Fibroblast of skin of left biceps (primary cell): ENCODE measurements at regions not wholly inside any gene's neighbourhood (a gene's known extent, or its start where the extent isn't known, plus 50 kb on each side); places are given as distances from the start of the nearest gene placed in this dataset.
"Not testable (repeated sequence)": the region's sequence is repeated elsewhere in the genome, so short reads cannot be mapped to it uniquely, and the experiment has no call there.

Experiments used
- DNase-seq, 2 experiments: peaks; one replicate each; pipeline ENCODE4 v3.0.0-alpha.2; 2013; ENCODE audit warnings: low read depth in 2 of 2

DNA sequence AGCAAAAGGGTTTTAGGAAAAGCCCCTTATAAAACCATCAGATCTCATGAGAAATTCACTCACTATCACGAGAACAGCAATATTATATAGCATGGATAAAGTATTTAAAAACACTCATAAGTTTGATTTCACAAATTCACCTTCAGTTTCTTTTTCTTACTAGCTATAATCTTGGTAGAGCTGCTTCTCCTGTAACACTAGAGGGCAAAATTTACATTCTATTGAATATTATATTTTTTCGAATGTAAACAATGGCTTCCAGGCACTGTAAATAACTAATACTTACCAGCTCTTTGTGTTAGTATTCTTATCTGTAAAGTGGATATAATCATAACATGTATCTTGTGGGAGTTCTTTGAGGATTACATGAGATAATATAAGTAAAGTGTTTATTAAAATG, 259.6 kb downstream of the CCER1 start:
- no peak for DNase-seq

- no peak for DNase-seq
Measured at GRCh38 chr12:90690120-90690519, 264.9 kb downstream of the CCER1 start.

DNA sequence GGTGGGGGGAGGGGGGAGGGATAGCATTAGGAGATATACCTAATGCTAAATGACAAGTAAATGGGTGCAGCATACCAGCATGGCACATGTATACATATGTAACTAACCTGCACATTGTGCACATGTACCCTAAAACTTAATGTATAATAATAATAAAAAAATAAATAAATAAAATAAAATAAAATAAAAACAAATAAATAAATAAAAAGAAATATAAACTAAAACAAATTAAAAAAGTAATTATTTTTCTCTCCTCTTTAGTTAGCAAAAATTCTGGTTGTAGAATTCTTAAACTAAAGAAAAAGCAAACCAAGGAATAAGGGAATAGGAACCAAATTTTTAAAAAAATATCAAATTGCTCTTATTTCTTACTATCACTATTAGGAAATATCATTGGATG, 267.3 kb downstream of the CCER1 start:
- DNase-seq = not testable (repeated sequence)

- DNase-seq = no peak
Measured at GRCh38 chr12:90683871-90684270, 271.1 kb downstream of the CCER1 start.

GRCh38 chr12:90682398-90682797, 272.6 kb downstream of the CCER1 start:
- DNase-seq = peak; percentile 19 to 23

DNA sequence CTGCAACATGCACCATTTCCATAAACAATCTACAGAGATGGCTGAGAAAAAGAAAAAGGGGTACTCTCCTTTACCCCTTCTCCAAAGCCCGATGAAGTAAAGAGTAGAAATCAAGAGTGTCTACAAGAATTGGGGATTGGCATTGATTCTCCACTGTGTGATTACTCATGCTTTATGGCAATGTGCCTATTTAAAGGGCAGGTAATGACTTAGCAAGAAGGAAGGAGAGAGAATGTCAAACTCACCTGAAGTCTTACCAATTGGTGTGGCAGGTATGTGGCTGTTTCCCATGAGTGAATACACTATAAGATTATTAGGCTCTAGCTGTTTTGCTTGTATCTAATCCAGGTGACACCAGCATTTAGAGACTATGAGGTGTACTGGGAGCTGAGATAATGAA, 275.3 kb downstream of the CCER1 start:
- no peak for DNase-seq

DNA sequence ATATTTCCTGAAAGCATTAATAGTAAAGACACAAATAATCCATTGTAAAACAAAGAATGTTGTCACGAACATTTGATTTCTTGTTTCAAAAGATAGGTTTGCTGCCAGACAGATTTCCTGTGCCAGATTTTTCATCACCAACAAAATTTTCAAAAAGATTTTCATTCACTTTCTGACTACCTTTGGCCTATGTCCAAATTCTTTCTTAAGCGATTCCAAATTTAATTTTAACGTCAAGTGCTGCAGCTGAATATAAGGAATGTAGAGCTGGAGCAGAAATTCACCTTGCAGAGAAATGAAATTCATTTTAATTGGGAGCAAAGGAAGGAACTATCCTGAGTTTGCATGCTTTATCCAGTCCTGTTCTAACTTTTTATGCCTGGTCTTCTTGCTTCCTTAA, 277.4 kb downstream of the CCER1 start:
- no peak for DNase-seq

DNA sequence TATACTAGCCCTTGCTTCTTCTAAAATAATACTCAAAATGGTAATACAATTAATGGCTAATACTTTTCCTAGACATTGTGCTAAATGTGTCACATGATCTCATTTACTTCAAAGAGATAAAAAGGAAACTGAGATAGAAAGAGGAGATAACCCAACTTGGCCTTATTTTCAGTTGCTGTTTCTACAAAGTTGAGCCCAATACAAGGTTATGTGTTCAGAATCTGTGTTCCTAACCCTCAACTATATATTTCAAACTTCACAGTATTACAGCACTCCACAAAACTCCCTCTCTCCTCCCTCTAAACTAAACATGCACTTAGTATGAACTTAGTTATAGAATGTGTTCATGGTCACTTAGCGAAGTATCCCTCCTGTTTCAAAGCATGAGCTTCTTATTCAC, 277.9 kb downstream of the CCER1 start:
- no peak for DNase-seq

- DNase-seq = no peak
Measured at GRCh38 chr12:90675106-90675505, 279.9 kb downstream of the CCER1 start.

DNA sequence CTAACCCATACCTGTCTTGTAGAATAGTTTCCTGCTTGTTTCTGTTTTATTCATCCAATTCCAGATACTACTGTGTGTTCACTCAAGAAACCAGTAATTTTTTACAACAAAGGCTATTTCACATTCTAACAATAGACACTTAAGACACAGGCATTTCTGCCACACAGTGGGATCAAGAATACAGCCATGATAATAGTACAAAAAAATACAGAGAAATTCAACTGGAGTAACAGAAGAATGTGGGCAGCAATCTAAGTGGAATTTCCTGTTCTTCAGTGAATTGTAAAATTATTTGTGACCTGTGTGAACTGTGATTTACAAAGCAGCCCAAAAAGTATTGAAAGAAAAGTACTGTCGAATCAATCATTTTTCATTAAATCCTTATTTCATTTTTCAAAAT, 282.9 kb downstream of the CCER1 start:
- no peak for DNase-seq

- DNase-seq = not testable (repeated sequence)
Measured at GRCh38 chr12:90663949-90664348, 291.0 kb downstream of the CCER1 start.

DNA sequence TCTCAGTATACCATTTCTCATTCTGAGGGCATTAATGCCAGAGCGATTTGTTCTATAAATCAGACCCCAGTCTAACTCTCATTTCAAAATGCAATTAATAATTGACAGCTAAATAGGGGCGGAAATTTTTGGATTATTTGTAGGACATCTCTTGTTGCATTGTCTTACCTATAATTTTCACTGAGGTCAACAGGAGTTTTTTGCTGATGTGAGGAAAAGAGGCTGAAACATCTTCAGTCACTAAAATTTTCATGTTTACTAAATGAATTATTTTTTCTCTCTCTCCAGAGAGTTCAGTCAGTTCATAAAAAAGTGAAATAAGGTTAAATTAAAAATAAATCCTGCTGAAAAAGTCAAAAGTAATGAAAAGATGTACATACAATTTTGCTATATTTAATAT, 295.9 kb downstream of the CCER1 start:
- no peak for DNase-seq

GRCh38 chr12:90653040-90653439, 301.9 kb downstream of the CCER1 start:
- DNase-seq = no peak

DNA sequence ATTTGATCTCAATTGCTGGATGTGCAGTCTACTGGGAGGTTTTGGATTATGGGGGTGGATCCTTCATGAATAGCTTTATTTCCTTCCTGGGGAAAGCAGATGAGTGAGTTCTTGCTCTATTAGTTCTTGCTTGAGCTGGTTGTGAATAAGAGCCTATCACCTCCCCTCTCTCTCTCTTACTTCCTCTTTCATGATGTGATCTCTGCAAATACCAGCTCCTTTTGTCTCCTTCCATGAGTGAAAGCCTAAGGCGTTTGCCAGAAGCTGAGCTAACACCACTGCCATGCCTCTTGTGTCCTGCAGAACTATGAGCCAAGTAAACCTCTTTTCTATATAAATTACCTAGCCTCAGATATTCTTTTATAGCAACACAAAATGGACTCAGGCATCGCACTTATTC, 302.7 kb downstream of the CCER1 start:
- no peak for DNase-seq

GRCh38 chr12:90645181-90645580, 309.8 kb downstream of the CCER1 start:
- no peak for DNase-seq

DNA sequence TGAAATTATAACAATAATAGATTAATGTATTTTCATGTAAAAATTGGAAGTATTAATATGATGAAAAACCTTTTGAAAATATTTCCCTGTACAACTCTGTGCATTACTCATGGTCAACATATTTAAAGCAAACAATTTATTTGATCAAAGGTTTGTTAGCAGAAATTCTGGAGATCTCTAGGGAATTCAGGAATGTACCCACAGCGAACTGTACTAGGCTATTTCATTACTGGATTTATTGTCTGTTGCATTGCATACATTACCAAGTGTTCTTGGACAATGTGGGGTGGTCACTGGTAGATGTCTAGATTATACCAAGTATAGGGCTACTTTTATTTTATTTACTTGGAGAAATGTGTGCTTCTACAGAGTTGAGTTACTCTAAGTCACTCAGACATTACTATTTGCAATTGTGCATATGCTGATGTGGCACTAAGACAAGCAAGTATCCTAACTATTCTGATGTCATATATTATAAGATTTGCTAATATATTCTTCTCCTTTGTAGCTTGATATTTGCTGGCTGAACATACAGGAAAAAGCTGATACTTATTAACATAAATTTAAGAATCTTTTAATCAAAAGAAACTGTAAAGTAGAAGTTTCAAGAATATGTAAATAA, 323.3 kb downstream of the CCER1 start:
- peak in 1 of 2 experiments; percentile 10 for DNase-seq

DNA sequence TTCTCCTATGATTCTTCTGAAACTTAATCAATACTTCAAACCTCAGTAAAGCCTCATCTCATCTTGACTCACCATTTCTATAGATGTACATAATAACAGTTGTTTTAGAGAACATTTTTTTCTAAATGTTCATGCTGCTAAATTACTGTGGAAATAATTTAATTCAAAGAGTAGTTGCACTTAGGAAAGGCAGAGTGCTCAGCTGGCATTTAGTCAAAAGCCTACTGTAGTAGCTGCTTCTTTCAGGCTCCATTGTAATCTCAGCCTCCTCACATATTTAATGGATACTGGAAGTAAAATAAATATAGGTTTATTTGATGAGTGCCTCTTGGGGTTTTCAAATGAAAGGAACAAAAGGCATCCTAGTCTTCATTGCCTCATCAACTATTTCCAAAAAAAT, 325.0 kb downstream of the CCER1 start:
- DNase-seq = no peak

- DNase-seq = no peak
Measured at GRCh38 chr12:90628213-90628612, 326.8 kb downstream of the CCER1 start.

DNA sequence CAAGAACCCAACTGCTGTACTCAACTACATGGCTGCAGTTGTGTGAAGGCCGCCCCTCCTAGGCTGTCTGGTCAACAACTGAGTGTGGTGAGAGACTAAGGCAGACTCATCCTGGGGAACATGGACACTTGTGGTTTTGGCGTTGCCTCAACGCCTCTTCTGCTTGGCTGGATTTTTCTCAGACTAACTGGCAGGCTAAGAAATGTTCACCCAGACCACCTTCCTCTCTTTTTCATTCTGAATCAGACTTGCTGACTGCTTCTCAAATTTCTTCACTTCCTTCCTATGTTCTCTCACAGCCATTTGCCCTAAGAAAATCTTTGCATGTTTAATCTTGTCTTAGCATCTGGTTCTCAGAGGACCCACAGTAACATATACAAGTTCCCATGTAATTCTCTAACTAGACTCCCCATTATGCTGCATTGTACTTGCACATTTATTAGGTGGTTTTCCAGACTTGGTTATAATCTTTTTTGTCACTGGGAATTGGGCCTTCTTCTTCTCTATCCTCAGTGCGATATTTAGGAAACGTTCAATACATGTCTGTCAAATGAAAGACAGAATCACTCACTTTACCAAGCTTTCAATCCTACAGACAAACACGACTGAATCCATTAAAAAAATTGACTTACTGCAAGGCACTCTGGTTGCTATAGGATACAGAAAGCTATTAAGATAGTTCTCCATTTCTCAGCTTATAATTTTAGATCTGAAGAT, 327.6 kb downstream of the CCER1 start:
- no peak for DNase-seq

DNA sequence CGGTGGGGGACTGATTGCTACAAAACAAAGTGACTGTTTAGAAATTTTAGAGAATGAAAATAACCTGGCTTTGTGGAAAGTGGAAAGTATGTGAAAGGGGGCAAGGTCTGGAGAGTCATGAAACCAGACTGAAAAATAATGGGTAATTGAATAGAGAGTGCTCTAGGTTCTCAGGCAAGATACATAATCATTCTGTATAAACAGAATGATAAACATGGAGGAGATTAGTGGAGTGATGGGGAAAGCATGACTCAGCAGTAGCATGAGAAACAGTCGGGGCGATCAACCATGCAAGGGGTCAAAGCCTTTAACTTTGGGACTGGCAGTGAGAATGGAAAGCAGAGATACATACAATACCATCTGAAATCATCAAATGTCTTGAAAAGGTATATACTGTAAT, 332.5 kb downstream of the CCER1 start:
- no peak for DNase-seq

DNA sequence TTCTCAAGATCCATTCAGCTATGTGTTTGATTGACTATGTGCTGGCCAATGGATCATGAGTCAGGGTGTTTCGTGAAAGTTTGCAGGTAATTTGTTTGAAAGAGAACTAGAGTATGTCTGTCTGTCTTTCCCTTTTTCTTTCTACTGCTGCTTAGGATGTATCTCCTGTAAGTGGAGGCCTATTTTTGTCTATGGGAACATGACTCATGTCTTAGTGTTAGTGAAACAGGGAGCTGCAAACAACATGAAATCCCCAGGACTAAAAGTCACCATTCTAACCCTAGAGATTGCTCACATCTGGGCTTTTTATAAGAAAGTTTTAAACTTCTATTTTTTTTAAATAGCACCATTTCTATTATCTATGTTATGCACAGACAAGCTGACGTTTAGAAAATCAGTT, 333.0 kb downstream of the CCER1 start:
- DNase-seq = no peak

DNA sequence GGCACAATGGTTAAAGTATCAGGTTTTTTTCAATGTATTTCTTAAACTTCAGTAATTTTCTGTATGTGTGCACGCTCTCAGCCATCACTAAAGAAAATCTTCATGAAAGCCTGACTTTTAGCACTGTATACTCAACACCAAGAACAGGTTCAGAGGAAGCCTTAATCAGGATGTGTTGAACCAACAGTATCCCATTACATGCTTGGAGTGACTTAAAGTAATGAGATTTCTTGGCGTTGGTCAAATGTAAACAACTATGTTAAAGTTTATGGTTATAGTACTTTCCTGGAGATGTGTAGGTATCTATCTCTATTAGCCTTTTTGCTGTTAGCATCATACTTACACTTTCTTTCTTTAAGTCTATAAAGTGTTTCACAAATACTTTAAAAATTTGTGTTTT, 335.0 kb downstream of the CCER1 start:
- no peak for DNase-seq

DNA sequence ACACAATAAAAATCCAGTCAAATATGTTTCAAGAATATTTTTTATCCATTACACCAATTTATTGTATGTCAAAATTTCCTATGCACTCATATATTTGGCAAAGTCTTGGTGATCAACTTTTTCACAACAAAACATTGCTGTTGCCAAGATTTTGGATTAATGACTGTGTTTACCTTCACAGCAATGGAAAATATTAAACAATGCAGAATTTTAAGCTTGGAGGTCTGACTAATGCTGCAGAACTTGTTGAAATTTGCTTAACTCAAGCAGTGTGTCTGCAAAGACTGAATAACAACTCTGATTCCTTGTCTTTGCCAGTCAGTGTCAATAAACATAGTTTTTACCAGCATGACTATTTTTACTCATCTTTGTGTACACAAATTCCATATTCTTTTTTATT, 336.4 kb downstream of the CCER1 start:
- no peak for DNase-seq

DNA sequence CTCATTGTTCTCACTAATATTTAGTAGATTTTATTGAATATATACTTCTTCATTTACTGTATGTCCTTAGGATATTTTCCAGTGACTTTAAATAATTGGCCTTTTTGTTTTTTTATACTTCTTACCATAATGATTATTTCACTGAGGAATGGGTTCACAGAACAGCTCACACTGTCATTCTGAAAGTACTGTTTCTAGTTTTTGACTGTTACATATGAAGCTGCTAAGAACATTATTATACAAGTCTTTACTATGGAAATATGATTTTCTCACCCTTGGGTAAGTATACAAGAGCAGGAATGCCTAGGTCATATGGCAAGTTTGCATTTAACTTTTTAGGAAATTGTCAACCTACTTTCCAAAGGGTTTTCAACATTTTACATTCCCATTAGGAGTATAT, 343.1 kb downstream of the CCER1 start:
- DNase-seq = no peak
